ENCODE measurements at regions not wholly inside any gene's neighbourhood (a gene's known extent, or its start where the extent isn't known, plus 50 kb on each side); places are given as distances from the start of the nearest gene placed in this dataset.

GRCh38 chr10:11682267-11682683, 59.9 kb upstream of the ECHDC3 start:
- no peak for TF ChIP-seq FOXP2 (optimal IDR thresholded peaks at IDR 0.05; ENCODE audit: borderline replicate concordance, extremely low read depth, extremely low read length, insufficient read depth)
- TF ChIP-seq SIN3A (IDR thresholded peaks at IDR 0.05; ENCODE audit: borderline replicate concordance, insufficient read depth, low read length) = no peak
- no peak for TF ChIP-seq TAF1 (IDR thresholded peaks at IDR 0.05; ENCODE audit: borderline replicate concordance, insufficient read depth, low read length)
- TF ChIP-seq REST (IDR thresholded peaks at IDR 0.05; ENCODE audit: insufficient read depth in 1 of 2, low read depth in 2 of 2, low read length in 2 of 2) = no peak
- TF ChIP-seq POLR2AphosphoS5 (IDR thresholded peaks at IDR 0.05; ENCODE audit: low read depth, low read length) = no peak

- no peak for TF ChIP-seq SIN3A (IDR thresholded peaks at IDR 0.05; ENCODE audit: borderline replicate concordance, insufficient read depth, low read length)
These were observed 61.7 kb upstream of the ECHDC3 start for GRCh38 chr10:11680496-11680895.

- no peak for TF ChIP-seq REST (IDR thresholded peaks at IDR 0.05; ENCODE audit: insufficient read depth in 1 of 2, low read depth in 2 of 2, low read length in 2 of 2)
- no peak for TF ChIP-seq TAF1 (IDR thresholded peaks at IDR 0.05; ENCODE audit: borderline replicate concordance, insufficient read depth, low read length)
- TF ChIP-seq SIN3A (IDR thresholded peaks at IDR 0.05; ENCODE audit: borderline replicate concordance, insufficient read depth, low read length) = no peak
- no peak for TF ChIP-seq POLR2AphosphoS5 (IDR thresholded peaks at IDR 0.05; ENCODE audit: low read depth, low read length)
- TF ChIP-seq FOXP2 (optimal IDR thresholded peaks at IDR 0.05; ENCODE audit: borderline replicate concordance, extremely low read depth, extremely low read length, insufficient read depth) = no peak
These were observed 62.2 kb upstream of the ECHDC3 start for GRCh38 chr10:11679946-11680345.

GRCh38 chr10:11678074-11678793, 63.9 kb upstream of the ECHDC3 start:
- no peak for TF ChIP-seq POLR2AphosphoS5 (IDR thresholded peaks at IDR 0.05; ENCODE audit: low read depth, low read length)
- no peak for TF ChIP-seq REST (IDR thresholded peaks at IDR 0.05; ENCODE audit: insufficient read depth in 1 of 2, low read depth in 2 of 2, low read length in 2 of 2)
- no peak for TF ChIP-seq TAF1 (IDR thresholded peaks at IDR 0.05; ENCODE audit: borderline replicate concordance, insufficient read depth, low read length)

GRCh38 chr10:11677480-11677879, 64.7 kb upstream of the ECHDC3 start:
- TF ChIP-seq TAF1 (IDR thresholded peaks at IDR 0.05; ENCODE audit: borderline replicate concordance, insufficient read depth, low read length) (no peak), REST (IDR thresholded peaks at IDR 0.05; ENCODE audit: insufficient read depth in 1 of 2, low read depth in 2 of 2, low read length in 2 of 2) (no peak), POLR2AphosphoS5 (IDR thresholded peaks at IDR 0.05; ENCODE audit: low read depth, low read length) (no peak), FOXP2 (optimal IDR thresholded peaks at IDR 0.05; ENCODE audit: borderline replicate concordance, extremely low read depth, extremely low read length, insufficient read depth) (no peak), SIN3A (IDR thresholded peaks at IDR 0.05; ENCODE audit: borderline replicate concordance, insufficient read depth, low read length) (no peak)

All from PFSK-1 (cell line).